IPS DF 6.9 (cell line): ENCODE measurements at regions not wholly inside any gene's neighbourhood (a gene's known extent, or its start where the extent isn't known, plus 50 kb on each side); places are given as distances from the start of the nearest gene placed in this dataset.

ENCODE experiments used
- DNase-seq: peaks from one replicate; pipeline ENCODE4 v3.0.0-alpha.2; 2013; ENCODE audit warnings: low read depth, low spot score
- H3K27ac ChIP-seq: one replicate; pipeline ENCODE4 v1.5.1; 2013; ENCODE audit warnings: low read length, control low read depth
- H3K27me3 ChIP-seq: 2 replicates; pipeline ENCODE4 v1.6.1; 2013; ENCODE audit warnings: mild to moderate bottlenecking, low read length; ENCODE audit not compliant: control insufficient read depth, insufficient read depth
- H3K36me3 ChIP-seq: 2 replicates; pipeline ENCODE4 v1.6.1; 2013; ENCODE audit warnings: low read length; ENCODE audit not compliant: control insufficient read depth, insufficient read depth
- H3K4me1 ChIP-seq: 2 replicates; pipeline ENCODE4 v1.6.1; 2013; ENCODE audit warnings: low read length; ENCODE audit not compliant: control insufficient read depth, insufficient read depth
- H3K4me3 ChIP-seq: 2 replicates; pipeline ENCODE4 v1.5.1; 2013; ENCODE audit warnings: mild to moderate bottlenecking, low read length
- H3K9me3 ChIP-seq: 2 replicates; pipeline ENCODE4 v1.6.1; 2013; ENCODE audit warnings: low read length, inconsistent platforms; ENCODE audit not compliant: control insufficient read depth, insufficient read depth
- WGBS: extraction: QIAGEN DNeasy Blood & Tissue Kit; methylation state at CpG from one replicate; pipeline ENCODE4 v1.1.7; 2013; ENCODE audit warnings: mixed read lengths, missing lambda C conversion rate; ENCODE audit not compliant: insufficient read length, insufficient coverage; 5-methylcytosine and 5-hydroxymethylcytosine counted together

GRCh38 chr5:40402007-40402364, 277.7 kb upstream of the PTGER4 start:
- Histone ChIP-seq H3K27me3 (no peaks in the 10 kb centered on the region), H3K4me3 (no peak overlapping the region), H3K27ac (no peak overlapping the region), H3K9me3 (no peaks in the 10 kb centered on the region), H3K36me3 (no peaks in the 10 kb centered on the region), H3K4me1 (no peaks in the 10 kb centered on the region)
- DNase-seq: no peak
- no CpG with 5 or more reads among the region's 1 CpG for WGBS

- H3K36me3 ChIP-seq: no peaks in the 10 kb centered on the region
- no peak for DNase-seq
- H3K27ac ChIP-seq: no peak overlapping the region
- no peaks in the 10 kb centered on the region for H3K9me3 ChIP-seq
- no peak overlapping the region for H3K4me3 ChIP-seq
- WGBS: no CpG with 5 or more reads among the region's 4 CpGs
- no peaks in the 10 kb centered on the region for H3K4me1 ChIP-seq
- no peaks in the 10 kb centered on the region for H3K27me3 ChIP-seq
Measured at GRCh38 chr5:40401284-40402006, 278.3 kb upstream of the PTGER4 start.

DNA sequence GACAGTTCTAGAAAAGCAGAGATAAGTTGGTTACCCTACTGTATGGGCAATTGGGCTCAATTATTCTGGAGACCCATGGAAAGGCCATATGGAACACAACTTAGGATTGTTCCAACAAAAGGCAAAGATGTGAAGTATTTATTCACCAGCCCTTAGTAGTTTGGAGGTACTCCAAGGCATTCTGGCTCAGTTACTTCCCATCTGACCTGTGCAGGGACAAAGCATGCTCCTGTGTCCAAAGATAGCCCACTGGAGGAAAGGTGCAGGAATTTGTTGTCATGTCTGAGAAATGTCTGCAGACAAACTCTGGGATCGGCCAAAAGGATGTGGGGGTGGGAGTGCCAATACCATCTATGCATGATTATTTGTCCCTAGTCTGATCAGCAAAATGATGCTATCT, 279.5 kb upstream of the PTGER4 start:
- Histone ChIP-seq H3K27ac (no peak overlapping the region), H3K4me1 (no peaks in the 10 kb centered on the region), H3K27me3 (no peaks in the 10 kb centered on the region), H3K9me3 (no peaks in the 10 kb centered on the region), H3K4me3 (no peak overlapping the region), H3K36me3 (no peaks in the 10 kb centered on the region)
- no peak for DNase-seq
- no CpG with 5 or more reads among the region's 1 CpG for WGBS

DNA sequence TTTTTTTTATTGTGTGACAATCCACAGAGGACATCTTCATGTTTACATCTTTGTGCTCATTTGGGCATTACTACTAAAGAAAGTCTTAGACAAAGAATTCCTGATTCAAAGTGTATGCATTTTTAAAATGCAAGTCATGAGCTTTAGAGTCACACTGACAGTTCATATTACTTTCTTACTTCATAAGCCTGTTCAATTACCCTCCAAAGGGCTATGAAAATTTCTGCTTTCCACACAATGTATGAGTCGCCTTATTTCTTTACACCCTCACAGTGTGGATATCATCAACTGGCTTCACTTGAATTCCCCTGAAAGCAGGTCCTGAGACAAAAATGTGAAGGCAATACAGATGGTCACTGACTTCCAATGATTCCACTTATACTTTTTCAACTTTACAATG, 280.4 kb upstream of the PTGER4 start:
- no peaks in the 10 kb centered on the region for H3K27me3 ChIP-seq
- no peaks in the 10 kb centered on the region for H3K36me3 ChIP-seq
- H3K27ac ChIP-seq: no peak overlapping the region
- WGBS: no CpG with 5 or more reads among the region's 1 CpG
- no peak for DNase-seq
- H3K4me3 ChIP-seq: no peak overlapping the region
- no peaks in the 10 kb centered on the region for H3K9me3 ChIP-seq
- no peaks in the 10 kb centered on the region for H3K4me1 ChIP-seq

DNA sequence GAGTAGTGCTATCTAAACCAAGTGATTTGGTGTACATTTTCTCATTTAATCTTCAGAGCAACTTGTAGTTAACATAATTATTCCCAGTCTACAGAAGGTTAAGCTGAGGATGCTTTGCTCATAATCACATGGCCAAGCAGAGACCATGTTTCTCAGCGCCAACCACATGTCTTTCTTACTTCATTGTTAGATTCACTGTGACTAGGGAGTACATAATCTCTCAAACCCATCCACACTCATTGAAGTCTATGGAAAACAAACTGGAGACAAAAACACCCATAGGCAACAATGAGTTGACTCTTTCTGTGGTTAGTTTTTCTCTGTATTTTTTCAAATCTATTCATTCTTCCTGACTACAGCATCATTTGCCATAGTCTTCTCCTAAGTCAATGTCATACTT, 281.7 kb upstream of the PTGER4 start:
- DNase-seq: no peak
- no peaks in the 10 kb centered on the region for H3K36me3 ChIP-seq
- no peak overlapping the region for H3K4me3 ChIP-seq
- H3K27me3 ChIP-seq: no peaks in the 10 kb centered on the region
- H3K9me3 ChIP-seq: no peaks in the 10 kb centered on the region
- WGBS: no CpG with 5 or more reads among the region's 1 CpG
- no peak overlapping the region for H3K27ac ChIP-seq
- H3K4me1 ChIP-seq: no peaks in the 10 kb centered on the region

- H3K27ac ChIP-seq: no peak overlapping the region
- H3K9me3 ChIP-seq: no peaks in the 10 kb centered on the region
- no CpG with 5 or more reads among the region's 2 CpGs for WGBS
- DNase-seq: no peak
- H3K4me1 ChIP-seq: no peaks in the 10 kb centered on the region
- H3K4me3 ChIP-seq: no peak overlapping the region
- H3K36me3 ChIP-seq: no peaks in the 10 kb centered on the region
- no peaks in the 10 kb centered on the region for H3K27me3 ChIP-seq
Measured at GRCh38 chr5:40397091-40397490, 282.6 kb upstream of the PTGER4 start.

DNA sequence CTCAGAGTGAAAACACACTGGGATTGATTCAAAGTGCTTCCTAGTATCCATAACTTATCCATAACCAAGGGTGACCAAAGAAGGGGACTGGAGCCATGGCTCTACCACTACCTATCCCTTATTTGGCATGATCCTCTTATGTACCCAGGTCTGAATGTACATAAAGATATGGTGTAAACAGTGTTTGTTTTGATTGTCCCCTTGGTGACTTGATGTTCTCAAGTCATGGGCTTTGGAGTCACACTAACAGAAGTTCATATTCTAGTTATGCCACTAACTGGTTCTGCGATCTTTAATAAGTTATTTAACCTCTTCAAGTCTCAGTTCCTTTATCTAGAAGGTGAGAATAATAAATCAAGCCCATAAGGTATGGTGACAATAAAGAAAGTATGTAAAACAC, 283.4 kb upstream of the PTGER4 start:
- Histone ChIP-seq H3K27ac (no peak overlapping the region), H3K4me3 (no peak overlapping the region), H3K27me3 (no peaks in the 10 kb centered on the region), H3K4me1 (no peaks in the 10 kb centered on the region), H3K9me3 (no peaks in the 10 kb centered on the region), H3K36me3 (no peaks in the 10 kb centered on the region)
- WGBS: no CpG with 5 or more reads among the region's 1 CpG
- DNase-seq: no peak

GRCh38 chr5:40395251-40395650, 284.5 kb upstream of the PTGER4 start:
- Histone ChIP-seq H3K36me3 (no peaks in the 10 kb centered on the region), H3K9me3 (no peaks in the 10 kb centered on the region), H3K27ac (no peak overlapping the region), H3K4me3 (no peak overlapping the region), H3K4me1 (no peaks in the 10 kb centered on the region), H3K27me3 (no peaks in the 10 kb centered on the region)
- DNase-seq: no peak
- WGBS: no CpG with 5 or more reads among the region's 4 CpGs

DNA sequence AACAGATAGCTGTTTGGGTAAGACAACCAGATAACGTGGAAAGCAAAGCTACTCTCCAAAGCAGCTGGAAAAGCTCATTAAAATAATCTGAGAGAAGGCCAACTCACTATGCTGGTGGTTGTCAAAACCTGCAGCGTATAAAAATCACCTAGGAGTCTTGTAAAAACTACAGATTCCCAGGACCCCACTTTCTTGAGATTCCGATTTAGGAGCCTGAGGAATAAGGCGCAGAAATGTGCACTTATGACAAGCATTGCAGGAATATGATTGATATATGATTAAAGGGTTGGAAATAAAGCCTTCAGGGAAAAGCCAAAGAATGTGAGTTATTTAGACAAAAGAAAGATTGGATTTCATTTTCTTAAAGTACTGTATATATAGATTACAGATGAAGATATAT, 285.0 kb upstream of the PTGER4 start:
- Histone ChIP-seq H3K27me3 (no peaks in the 10 kb centered on the region), H3K9me3 (no peaks in the 10 kb centered on the region), H3K4me1 (no peaks in the 10 kb centered on the region), H3K4me3 (no peak overlapping the region), H3K27ac (no peak overlapping the region), H3K36me3 (no peaks in the 10 kb centered on the region)
- WGBS: no CpG with 5 or more reads among the region's 4 CpGs
- DNase-seq: no peak

DNA sequence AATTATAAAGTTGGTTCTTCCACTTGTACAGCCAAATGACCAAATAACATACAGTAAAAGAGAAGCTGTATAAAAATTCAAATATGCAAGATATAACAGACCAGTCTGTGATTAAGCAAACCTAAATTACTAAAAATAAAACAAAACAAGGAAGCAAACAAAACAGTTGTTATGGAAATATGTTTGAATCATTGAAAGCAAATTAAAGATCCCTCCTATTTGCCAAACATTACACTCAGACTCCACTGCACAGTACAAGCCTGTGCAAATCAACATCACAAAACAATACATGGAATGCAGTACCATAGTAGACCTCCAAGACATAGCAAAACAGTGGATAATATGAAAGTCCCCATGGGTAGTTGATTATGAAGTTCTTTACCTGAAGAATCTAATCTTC, 288.1 kb upstream of the PTGER4 start:
- no peak overlapping the region for H3K27ac ChIP-seq
- no peak for DNase-seq
- H3K4me1 ChIP-seq: no peaks in the 10 kb centered on the region
- H3K4me3 ChIP-seq: no peak overlapping the region
- H3K36me3 ChIP-seq: no peaks in the 10 kb centered on the region
- H3K9me3 ChIP-seq: no peaks in the 10 kb centered on the region
- no peaks in the 10 kb centered on the region for H3K27me3 ChIP-seq

GRCh38 chr5:40390281-40391149, 289.2 kb upstream of the PTGER4 start:
- no peak overlapping the region for H3K4me3 ChIP-seq
- no peak overlapping the region for H3K27ac ChIP-seq
- H3K36me3 ChIP-seq: no peaks in the 10 kb centered on the region
- H3K4me1 ChIP-seq: peaks cover 4% of the 10 kb centered on the region; the same call in 1 of the 2 replicates
- no CpG with 5 or more reads among the region's 6 CpGs for WGBS
- no peaks in the 10 kb centered on the region for H3K9me3 ChIP-seq
- no peak for DNase-seq
- no peaks in the 10 kb centered on the region for H3K27me3 ChIP-seq
